ENCODE measurements at regions not wholly inside any gene's neighbourhood (a gene's known extent, or its start where the extent isn't known, plus 50 kb on each side); places are given as distances from the start of the nearest gene placed in this dataset.

- DNase-seq: no peak
- TF ChIP-seq CTCF (conservative IDR thresholded peaks at IDR 0.05): no peak
- Histone ChIP-seq H3K36me3 (ENCODE audit: control insufficient read depth, insufficient read depth, low read length) (no peaks in the 10 kb centered on the region), H3K4me1 (ENCODE audit: control insufficient read depth, insufficient read depth, low read length) (peaks cover 9% of the 10 kb centered on the region), H3K9ac (ENCODE audit: extremely low read depth, low read length, poor library complexity, severe bottlenecking) (no peak overlapping the region), H3K27me3 (ENCODE audit: control insufficient read depth, insufficient read depth, low read length, poor library complexity, severe bottlenecking) (no peaks in the 10 kb centered on the region), H3K27ac (ENCODE audit: low read depth, low read length) (no peak overlapping the region), H3K9me3 (ENCODE audit: control insufficient read depth, low read length) (no peaks in the 10 kb centered on the region), H3K4me3 (ENCODE audit: low read length) (no peak overlapping the region)
- Mint-ChIP-seq H3K36me3 (ENCODE audit: low read depth) (no peaks in the 10 kb centered on the region), H3K9me3 (peaks cover 2% of the 10 kb centered on the region), H3K4me1 (peaks cover 34% of the 10 kb centered on the region), H3K27me3 (ENCODE audit: insufficient read depth) (peaks cover 2% of the 10 kb centered on the region), H3K4me3 (no peak overlapping the region), H3K27ac (no peak overlapping the region)
- WGBS, 2 experiments (ENCODE audit: insufficient coverage in 1 of 2, insufficient read length in 1 of 2): 92 to 93% methylated on average over 4 to 9 of the region's 9 CpGs
Measured at GRCh38 chr22:45093609-45094008, 70.1 kb upstream of the NUP50 start.

GRCh38 chr22:45094081-45094720 is 69.5 kb upstream of the NUP50 start:
- DNase-seq: no peak
- Histone ChIP-seq H3K9me3 (ENCODE audit: control insufficient read depth, low read length) (no peaks in the 10 kb centered on the region), H3K9ac (ENCODE audit: extremely low read depth, low read length, poor library complexity, severe bottlenecking) (no peak overlapping the region), H3K4me3 (ENCODE audit: low read length) (no peak overlapping the region), H3K27me3 (ENCODE audit: control insufficient read depth, insufficient read depth, low read length, poor library complexity, severe bottlenecking) (no peaks in the 10 kb centered on the region), H3K36me3 (ENCODE audit: control insufficient read depth, insufficient read depth, low read length) (no peaks in the 10 kb centered on the region), H3K27ac (ENCODE audit: low read depth, low read length) (no peak overlapping the region), H3K4me1 (ENCODE audit: control insufficient read depth, insufficient read depth, low read length) (peaks cover 9% of the 10 kb centered on the region)
- no peaks in the 10 kb centered on the region for H3K36me3 Mint-ChIP-seq (ENCODE audit: low read depth)
- peaks cover 2% of the 10 kb centered on the region for H3K27me3 Mint-ChIP-seq (ENCODE audit: insufficient read depth)
- H3K4me3 Mint-ChIP-seq: no peak overlapping the region
- H3K9me3 Mint-ChIP-seq: peaks cover 2% of the 10 kb centered on the region
- H3K4me1 Mint-ChIP-seq: peaks cover 28% of the 10 kb centered on the region
- 80 to 90% methylated on average over 5 to 18 of the region's 18 CpGs for WGBS, 2 experiments (ENCODE audit: insufficient coverage in 1 of 2, insufficient read length in 1 of 2)
- no peak for TF ChIP-seq CTCF (conservative IDR thresholded peaks at IDR 0.05)
- H3K27ac Mint-ChIP-seq: no peak overlapping the region

GRCh38 chr22:45094825-45095224 is 68.9 kb upstream of the NUP50 start:
- peaks cover 2% of the 10 kb centered on the region for H3K27me3 Mint-ChIP-seq (ENCODE audit: insufficient read depth)
- WGBS, 2 experiments (ENCODE audit: insufficient coverage in 1 of 2, insufficient read length in 1 of 2): 91 to 96% methylated on average over 8 to 9 of the region's 9 CpGs
- H3K9me3 ChIP-seq (ENCODE audit: control insufficient read depth, low read length): no peaks in the 10 kb centered on the region
- H3K27me3 ChIP-seq (ENCODE audit: control insufficient read depth, insufficient read depth, low read length, poor library complexity, severe bottlenecking): no peaks in the 10 kb centered on the region
- H3K36me3 ChIP-seq (ENCODE audit: control insufficient read depth, insufficient read depth, low read length): no peaks in the 10 kb centered on the region
- H3K4me1 Mint-ChIP-seq: peaks cover 28% of the 10 kb centered on the region
- H3K4me3 ChIP-seq (ENCODE audit: low read length): no peak overlapping the region
- no peak overlapping the region for H3K27ac Mint-ChIP-seq
- no peak overlapping the region for H3K9ac ChIP-seq (ENCODE audit: extremely low read depth, low read length, poor library complexity, severe bottlenecking)
- H3K9me3 Mint-ChIP-seq: peaks cover 2% of the 10 kb centered on the region
- H3K27ac ChIP-seq (ENCODE audit: low read depth, low read length): no peak overlapping the region
- H3K36me3 Mint-ChIP-seq (ENCODE audit: low read depth): no peaks in the 10 kb centered on the region
- DNase-seq: no peak
- H3K4me3 Mint-ChIP-seq: no peak overlapping the region
- H3K4me1 ChIP-seq (ENCODE audit: control insufficient read depth, insufficient read depth, low read length): peaks cover 9% of the 10 kb centered on the region
- no peak for TF ChIP-seq CTCF (conservative IDR thresholded peaks at IDR 0.05)

Measured in endodermal cell (in vitro differentiated cells).